Ectodermal cell (in vitro differentiated cells): ENCODE measurements at regions not wholly inside any gene's neighbourhood (a gene's known extent, or its start where the extent isn't known, plus 50 kb on each side); places are given as distances from the start of the nearest gene placed in this dataset.

Source experiments
- H3K27ac ChIP-seq: 2 replicates; pipeline ENCODE4 v1.7.0; 2013; ENCODE audit warnings: mild to moderate bottlenecking, low read depth, low read length; ENCODE audit not compliant: insufficient read depth, poor library complexity, severe bottlenecking
- H3K27me3 ChIP-seq: 2 replicates; pipeline ENCODE4 v1.7.0; 2013; ENCODE audit warnings: mild to moderate bottlenecking, low read length; ENCODE audit not compliant: insufficient read depth, control insufficient read depth, poor library complexity, severe bottlenecking
- H3K36me3 ChIP-seq: one replicate; pipeline ENCODE4 v1.7.0; 2013; ENCODE audit warnings: low read length; ENCODE audit not compliant: control insufficient read depth, insufficient read depth
- H3K4me1 ChIP-seq: one replicate; pipeline ENCODE4 v1.7.0; 2013; ENCODE audit warnings: low read length; ENCODE audit not compliant: control insufficient read depth, insufficient read depth
- H3K4me3 ChIP-seq: 2 replicates; pipeline ENCODE4 v1.7.0; 2013; ENCODE audit warnings: low read depth, low read length, control low read depth; ENCODE audit not compliant: insufficient read depth
- H3K9me3 ChIP-seq: 2 replicates; pipeline ENCODE4 v1.7.0; 2013; ENCODE audit warnings: mild to moderate bottlenecking, low read length, moderate library complexity; ENCODE audit not compliant: control insufficient read depth
- WGBS, 2 experiments: methylation state at CpG; one replicate each; pipeline ENCODE4 v1.1.7; 2013; ENCODE audit warnings: missing lambda C conversion rate in 2 of 2; 5-methylcytosine and 5-hydroxymethylcytosine counted together

DNA sequence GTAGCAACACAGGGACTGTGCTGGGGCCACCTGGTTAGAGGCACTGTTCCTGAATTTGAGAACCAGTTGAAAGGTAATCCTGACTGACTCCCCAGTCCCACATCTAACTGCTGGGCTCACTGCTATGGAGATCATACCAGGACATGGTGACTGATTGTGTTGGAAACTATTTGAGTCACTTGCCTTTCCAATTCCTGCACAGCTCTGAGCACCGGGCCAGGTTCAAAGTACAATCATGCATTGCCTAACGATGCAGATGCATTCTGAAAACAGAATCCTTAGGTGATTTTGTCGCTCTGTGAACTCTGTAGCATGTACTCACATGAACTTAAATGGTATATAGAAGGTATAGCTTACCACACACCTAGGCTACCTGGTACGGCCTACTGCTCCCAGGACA lies 215.3 kb downstream of the BMP7 start:
- WGBS, 2 experiments, result 89 to 98% methylated on average over 2 to 4 of the region's 4 CpGs
- Histone ChIP-seq H3K4me1 (peaks cover 4% of the 10 kb centered on the region), H3K9me3 (no peaks in the 10 kb centered on the region), H3K4me3 (no peak overlapping the region), H3K27me3 (peaks cover 18% of the 10 kb centered on the region), H3K36me3 (no peaks in the 10 kb centered on the region), H3K27ac (no peak overlapping the region)

DNA sequence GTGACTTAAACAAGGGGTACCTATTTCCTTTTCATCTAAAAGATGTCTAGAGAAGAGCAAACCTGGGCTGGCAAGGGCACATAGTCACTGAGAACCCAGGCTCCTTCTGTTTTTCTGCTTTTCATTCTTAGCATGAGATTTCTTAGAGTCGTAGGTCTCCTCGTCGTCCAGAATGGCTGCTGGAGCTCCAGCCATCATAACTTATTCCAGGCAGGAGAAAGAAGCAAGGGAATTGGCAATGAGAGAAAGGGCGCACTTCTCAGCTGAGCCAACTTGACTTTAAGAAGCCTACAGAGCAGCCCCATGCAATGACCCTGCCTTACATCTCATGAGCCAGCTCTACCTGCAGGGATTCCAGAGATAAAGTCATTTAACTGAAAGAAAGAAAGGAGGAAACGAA lies 213.4 kb downstream of the BMP7 start:
- H3K27ac ChIP-seq, result no peak overlapping the region
- H3K27me3 ChIP-seq, result peaks cover 23% of the 10 kb centered on the region
- no peak overlapping the region for H3K4me3 ChIP-seq
- 95 to 96% methylated on average over 5 of the region's 5 CpGs for WGBS, 2 experiments
- peaks cover 4% of the 10 kb centered on the region for H3K4me1 ChIP-seq
- no peaks in the 10 kb centered on the region for H3K9me3 ChIP-seq
- no peaks in the 10 kb centered on the region for H3K36me3 ChIP-seq

DNA sequence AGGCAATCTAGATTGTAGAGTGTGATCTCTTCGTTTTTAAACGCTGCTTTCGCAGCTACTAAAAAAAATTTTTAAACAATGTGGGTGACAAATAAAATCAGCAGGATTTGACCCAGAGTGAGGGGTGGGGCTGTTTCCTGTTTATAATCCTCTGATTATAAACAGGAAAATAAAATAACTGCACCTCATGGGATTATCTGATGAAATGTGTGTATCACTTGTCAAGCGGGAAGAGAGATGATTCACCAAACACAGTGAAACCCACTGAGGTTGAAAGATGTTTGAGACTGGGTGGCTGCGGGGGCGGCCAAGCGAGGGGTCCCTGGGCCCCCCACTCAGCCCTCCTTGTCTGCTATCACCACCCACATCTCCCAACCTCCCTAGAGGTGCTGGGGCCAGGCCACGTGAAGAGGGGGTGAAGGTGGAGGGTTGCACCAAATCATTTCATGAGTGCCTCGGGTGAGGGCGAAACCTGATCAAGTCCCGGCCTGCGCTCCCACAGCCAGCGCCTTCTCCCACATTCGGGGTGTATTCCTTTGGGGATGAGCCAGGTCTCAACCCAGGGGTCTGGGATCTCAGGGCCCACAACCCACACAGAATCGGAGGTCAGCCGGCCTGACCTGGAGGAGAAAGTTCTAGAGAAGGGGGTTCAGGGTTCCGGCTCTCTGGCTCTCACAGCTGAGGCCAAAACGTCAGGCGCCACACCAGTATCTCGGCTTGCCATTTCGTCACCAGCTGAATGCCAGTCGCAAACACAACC lies 212.5 kb downstream of the BMP7 start:
- Histone ChIP-seq H3K4me3 (no peak overlapping the region), H3K36me3 (no peaks in the 10 kb centered on the region), H3K4me1 (peaks cover 4% of the 10 kb centered on the region), H3K9me3 (no peaks in the 10 kb centered on the region), H3K27ac (no peak overlapping the region), H3K27me3 (peaks cover 23% of the 10 kb centered on the region)
- 82 to 86% methylated on average over 20 to 22 of the region's 22 CpGs for WGBS, 2 experiments

DNA sequence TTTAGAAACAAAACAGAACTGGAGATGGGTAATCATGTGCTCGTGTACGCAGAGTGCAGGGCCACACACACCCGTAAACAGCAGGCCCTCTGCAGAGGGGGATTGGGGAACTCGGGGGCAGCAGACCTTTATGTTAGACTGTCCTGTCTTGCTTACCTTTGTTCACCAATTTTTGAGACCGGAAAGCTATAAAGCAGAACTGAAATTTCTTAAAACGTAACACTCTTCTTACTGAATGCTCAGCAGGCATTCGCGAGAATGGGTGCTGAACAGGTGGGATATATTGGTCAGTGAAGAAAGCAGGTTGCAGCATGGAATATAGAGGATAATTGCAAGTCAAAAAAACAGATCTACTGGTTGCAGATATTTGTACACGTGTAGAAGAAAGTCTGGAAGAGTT lies 211.1 kb downstream of the BMP7 start:
- WGBS, 2 experiments, result 93 to 94% methylated on average over 9 of the region's 9 CpGs
- no peaks in the 10 kb centered on the region for H3K9me3 ChIP-seq
- H3K36me3 ChIP-seq, result no peaks in the 10 kb centered on the region
- H3K27ac ChIP-seq, result no peak overlapping the region
- no peak overlapping the region for H3K4me3 ChIP-seq
- peaks cover 23% of the 10 kb centered on the region for H3K27me3 ChIP-seq
- H3K4me1 ChIP-seq, result peaks cover 4% of the 10 kb centered on the region

DNA sequence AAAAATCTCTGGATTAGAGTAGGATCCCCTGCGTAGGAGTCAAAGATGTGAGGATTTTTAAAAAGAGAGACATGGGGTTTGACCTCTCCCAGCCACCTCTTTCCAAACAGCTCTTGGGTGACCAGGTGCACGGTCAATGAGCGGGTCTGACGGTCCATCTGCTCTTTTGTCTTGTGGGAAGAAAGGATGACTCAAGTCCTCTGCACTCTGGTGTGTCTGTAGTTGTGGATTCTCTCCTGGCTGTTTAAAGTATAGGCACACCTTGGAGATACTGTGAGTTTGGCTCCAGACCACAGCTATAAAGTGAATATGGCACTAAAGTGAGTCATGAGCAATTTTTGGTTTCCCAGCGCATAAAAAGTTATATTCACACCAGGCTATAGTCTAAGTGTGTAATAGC lies 209.8 kb downstream of the BMP7 start:
- Histone ChIP-seq H3K9me3 (no peaks in the 10 kb centered on the region), H3K4me3 (no peak overlapping the region), H3K27me3 (peaks cover 29% of the 10 kb centered on the region), H3K4me1 (peaks cover 11% of the 10 kb centered on the region), H3K27ac (no peak overlapping the region), H3K36me3 (no peaks in the 10 kb centered on the region)
- 95 to 96% methylated on average over 4 of the region's 5 CpGs for WGBS, 2 experiments

DNA sequence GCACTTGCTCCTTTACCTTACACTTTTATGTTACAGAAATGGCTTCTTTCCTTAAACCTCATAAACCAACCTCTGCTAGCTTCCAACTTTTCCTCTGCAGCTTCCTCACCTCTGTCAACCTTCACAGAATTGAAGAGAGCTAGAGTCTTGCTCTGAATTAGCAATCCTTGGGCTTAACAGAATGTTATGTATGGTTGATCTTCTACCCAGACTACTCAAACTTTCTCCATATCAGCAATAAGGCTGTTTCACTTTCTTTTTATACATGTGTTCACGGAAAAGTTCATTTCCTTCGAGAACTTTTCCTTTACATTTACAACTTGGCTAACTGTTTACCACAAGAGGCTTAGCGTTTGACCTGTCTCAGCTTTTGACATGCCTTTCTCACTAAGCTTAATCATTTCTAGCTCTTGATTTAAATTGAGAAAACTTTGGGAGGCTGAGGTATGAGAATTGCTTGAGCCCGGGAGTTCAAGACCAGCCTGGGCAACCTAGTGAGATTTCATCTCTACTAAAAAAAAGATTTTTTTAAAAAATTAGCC lies 207.3 kb downstream of the BMP7 start:
- H3K9me3 ChIP-seq, result no peaks in the 10 kb centered on the region
- WGBS, 2 experiments, result 92 to 93% methylated on average over 4 of the region's 4 CpGs
- no peaks in the 10 kb centered on the region for H3K36me3 ChIP-seq
- H3K27me3 ChIP-seq, result peaks cover 35% of the 10 kb centered on the region
- no peak overlapping the region for H3K4me3 ChIP-seq
- H3K4me1 ChIP-seq, result peaks cover 9% of the 10 kb centered on the region
- H3K27ac ChIP-seq, result no peak overlapping the region

DNA sequence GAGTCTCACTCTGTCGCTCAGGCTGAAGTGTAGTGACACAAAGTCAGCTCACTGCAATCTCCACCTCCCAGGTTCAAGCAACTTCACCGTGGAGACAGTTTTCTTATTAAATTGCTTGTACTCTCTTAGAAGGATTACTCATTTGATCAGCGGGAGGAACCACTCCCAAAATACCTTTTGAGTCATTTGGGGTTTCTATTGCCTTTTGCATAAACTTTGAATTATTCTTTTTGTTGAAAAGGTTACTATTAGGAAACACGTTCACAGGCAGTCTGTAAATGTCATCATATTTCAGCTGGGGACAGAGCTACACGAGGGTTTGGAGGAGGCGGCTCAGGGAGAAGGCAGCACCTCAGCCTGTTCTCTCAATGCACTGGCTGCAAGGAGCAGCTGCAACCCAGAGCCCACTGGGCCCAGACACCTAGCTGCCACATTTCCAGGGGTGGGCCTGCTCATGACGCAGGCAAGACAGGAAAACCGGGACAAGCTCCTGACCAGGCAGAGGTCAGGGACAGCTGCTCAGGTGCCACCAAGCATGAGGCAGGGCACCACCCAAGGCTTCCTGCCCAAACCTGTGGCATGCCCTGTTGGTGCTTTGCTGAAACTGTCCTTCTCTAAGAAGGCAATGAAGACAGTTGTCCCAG lies 205.9 kb downstream of the BMP7 start:
- Histone ChIP-seq H3K4me3 (no peak overlapping the region), H3K27me3 (peaks cover 23% of the 10 kb centered on the region), H3K27ac (no peak overlapping the region), H3K4me1 (peaks cover 11% of the 10 kb centered on the region), H3K36me3 (no peaks in the 10 kb centered on the region), H3K9me3 (no peaks in the 10 kb centered on the region)
- WGBS, 2 experiments, result 89 to 96% methylated on average over 8 of the region's 8 CpGs

DNA sequence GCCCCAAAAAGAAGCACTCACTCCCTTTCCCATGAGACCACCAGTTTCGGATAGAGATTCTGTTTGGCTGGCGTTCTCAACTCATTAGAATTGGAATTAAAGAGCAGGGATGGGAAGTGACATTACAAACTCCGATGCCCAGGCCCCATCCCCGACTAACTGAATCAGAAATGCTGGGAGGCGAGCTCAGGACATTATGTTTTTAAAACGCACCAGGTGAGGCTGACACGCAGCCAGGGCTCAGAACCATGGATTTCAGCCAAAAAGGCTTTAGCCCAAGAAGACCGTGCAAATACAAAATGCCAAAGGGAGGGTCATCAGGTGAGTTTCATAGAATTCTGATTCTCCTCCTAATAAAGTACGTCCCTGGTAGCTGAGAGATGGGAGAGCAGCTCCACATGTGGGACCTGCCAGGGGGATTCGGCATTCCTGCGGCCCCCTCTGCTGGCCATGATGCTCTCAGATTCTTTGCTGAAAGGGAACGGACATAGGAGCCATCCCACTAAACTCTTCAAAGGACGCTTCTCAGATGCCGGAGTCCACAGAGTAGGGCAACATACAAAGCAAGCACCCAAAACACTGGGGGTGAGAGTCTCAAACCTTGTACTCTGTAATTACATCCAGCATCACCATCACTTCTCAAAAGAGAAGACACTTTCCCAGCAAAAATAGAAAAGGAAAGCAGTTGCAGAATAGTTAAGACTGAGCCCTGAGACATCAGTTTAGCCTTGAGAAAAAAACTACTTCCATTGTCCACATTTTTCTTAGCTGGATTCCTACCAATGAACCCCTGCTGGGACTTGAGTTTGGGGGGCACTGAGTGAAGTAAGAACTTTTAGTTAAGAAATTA lies 205.2 kb downstream of the BMP7 start:
- Histone ChIP-seq H3K27ac (no peak overlapping the region), H3K4me1 (peaks cover 15% of the 10 kb centered on the region), H3K27me3 (peaks cover 17% of the 10 kb centered on the region), H3K9me3 (no peaks in the 10 kb centered on the region), H3K4me3 (no peak overlapping the region), H3K36me3 (no peaks in the 10 kb centered on the region)
- 50 to 55% methylated on average over 14 of the region's 14 CpGs for WGBS, 2 experiments

DNA sequence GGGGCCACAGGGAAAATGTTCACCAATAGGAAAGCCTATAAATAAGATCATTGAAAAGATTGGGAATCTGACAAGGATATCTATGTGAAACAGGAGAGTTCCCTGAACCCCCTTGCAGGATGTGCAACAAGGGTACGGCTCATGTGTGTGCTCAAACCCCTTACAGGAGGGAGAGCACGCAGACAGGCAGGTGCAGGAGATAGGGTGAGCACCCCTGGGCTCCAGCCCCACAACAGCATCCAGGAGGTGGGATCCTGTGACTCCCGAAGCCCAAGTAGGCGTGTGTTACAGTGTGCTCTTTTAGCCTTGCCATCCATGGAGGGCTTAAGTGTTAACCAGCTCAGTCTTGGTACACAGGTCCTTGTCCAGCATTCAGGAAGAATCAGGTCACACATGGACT lies 204.2 kb downstream of the BMP7 start:
- no peaks in the 10 kb centered on the region for H3K36me3 ChIP-seq
- H3K27me3 ChIP-seq, result peaks cover 13% of the 10 kb centered on the region
- WGBS, 2 experiments, result 84 to 86% methylated on average over 4 of the region's 4 CpGs
- no peak overlapping the region for H3K4me3 ChIP-seq
- H3K9me3 ChIP-seq, result no peaks in the 10 kb centered on the region
- H3K4me1 ChIP-seq, result peaks cover 17% of the 10 kb centered on the region
- no peak overlapping the region for H3K27ac ChIP-seq
